B cell (primary cell): ENCODE measurements at regions not wholly inside any gene's neighbourhood (a gene's known extent, or its start where the extent isn't known, plus 50 kb on each side); places are given as distances from the start of the nearest gene placed in this dataset.
"Not testable (repeated sequence)": the region's sequence is repeated elsewhere in the genome, so short reads cannot be mapped to it uniquely, and the experiment has no call there.

Experiments
- ATAC-seq: fragments of 200-7000 bp; cut with Tn5 transposase; one replicate; pipeline ENCODE4 v1.10.0; 2021; ENCODE audit warnings: low read depth, mild to moderate bottlenecking, moderate number of reproducible peaks, moderate library complexity
- CTCF ChIA-PET: fragments of 350-600 bp; sonication (Branson Sonifier 250); formaldehyde crosslinking; loops from one replicate; lab custom pipeline; 2021; ENCODE audit warnings: antibody characterized with exemption, inconsistent platforms; lab: Charles Lee
- POLR2A ChIA-PET: fragments of 350-600 bp; sonication (Branson Sonifier 250); formaldehyde crosslinking; loops from one replicate; lab custom pipeline; 2021; ENCODE audit warnings: antibody characterized with exemption; lab: Charles Lee
- DNase-seq: peaks from one replicate; pipeline ENCODE4 v3.0.0; 2013
- H2AFZ ChIP-seq: 2 replicates; pipeline ENCODE4 v1.6.1; 2012; ENCODE audit warnings: mild to moderate bottlenecking, low read depth, low read length; ENCODE audit not compliant: insufficient read depth, poor library complexity, severe bottlenecking
- H3K27ac ChIP-seq, 2 donors: 1 replicate in 1 of 2; 2 replicates in 1 of 2; pipeline ENCODE4 v1.5.1; 2012 to 2013; ENCODE audit warnings: low read length in 2 of 2, mild to moderate bottlenecking in 2 of 2, moderate library complexity in 1 of 2
- H3K27me3 ChIP-seq, 4 experiments: fragments of 200-600 bp in 1 of 4; sonication (generic) in 1 of 4; replicated peaks in 1 of 4; 1 replicate in 2 of 4; 2 replicates in 2 of 4; pipeline versions ENCODE4 v1.6.1 to v1.7.0; 2013 to 2016; ENCODE audit warnings: low read length in 3 of 4, mild to moderate bottlenecking in 2 of 4, mixed read lengths in 1 of 4, moderate library complexity in 1 of 4; ENCODE audit not compliant: insufficient read depth in 4 of 4, control insufficient read depth in 3 of 4; ENCODE audit errors: control extremely low read depth in 1 of 4
- H3K36me3 ChIP-seq, 2 experiments: replicated peaks in 1 of 2; 1 replicate in 1 of 2; 2 replicates in 1 of 2; pipeline versions ENCODE4 v1.6.1 to v1.7.1; 2013; ENCODE audit warnings: low read length in 1 of 2; ENCODE audit not compliant: insufficient read depth in 2 of 2, control insufficient read depth in 1 of 2; ENCODE audit errors: control extremely low read depth in 1 of 2, extremely low read depth in 1 of 2
- H3K4me1 ChIP-seq, 2 donors: fragments of 200-600 bp in 1 of 2; sonication (generic) in 1 of 2; 1 replicate in 1 of 2; 2 replicates in 1 of 2; pipeline versions ENCODE4 v1.5.1 to v1.6.1; 2013 to 2017; ENCODE audit warnings: low read length in 2 of 2; ENCODE audit not compliant: control insufficient read depth in 2 of 2, insufficient read depth in 2 of 2
- H3K4me2 ChIP-seq: replicated peaks from 2 replicates; pipeline ENCODE3; 2012; ENCODE audit warnings: mild to moderate bottlenecking, low read depth, low read length; ENCODE audit not compliant: poor library complexity, severe bottlenecking
- H3K4me3 ChIP-seq, 5 experiments: fragments of 200-600 bp in 1 of 5; sonication (generic) in 1 of 5; 1 replicate in 3 of 5; 2 replicates in 2 of 5; pipeline versions ENCODE4 v1.5.1 to v1.7.0; 2011 to 2016; ENCODE audit warnings: low read length in 4 of 5, mild to moderate bottlenecking in 4 of 5, low read depth in 2 of 5, control low read depth in 1 of 5, moderate library complexity in 1 of 5; ENCODE audit not compliant: insufficient read depth in 1 of 5; ENCODE audit errors: control extremely low read depth in 1 of 5, extremely low read depth in 1 of 5
- H3K79me2 ChIP-seq: fragments of 200-600 bp; sonication (generic); one replicate; pipeline ENCODE4 v1.6.0; 2016; ENCODE audit warnings: low read length; ENCODE audit not compliant: control insufficient read depth, insufficient read depth
- H3K9ac ChIP-seq: fragments of 200-600 bp; sonication (generic); 2 replicates; pipeline ENCODE4 v1.6.1; 2017; ENCODE audit warnings: mild to moderate bottlenecking, low read length, moderate library complexity
- H3K9me3 ChIP-seq, 3 donors: one replicate each; pipeline versions ENCODE4 v1.6.1 to v1.7.1; 2013; ENCODE audit warnings: low read length in 2 of 3; ENCODE audit not compliant: control insufficient read depth in 2 of 3, insufficient read depth in 1 of 3; ENCODE audit errors: control extremely low read depth in 1 of 3
- H4K20me1 ChIP-seq: 2 replicates; pipeline ENCODE4 v1.6.0; 2012; ENCODE audit warnings: mild to moderate bottlenecking, low read length; ENCODE audit not compliant: insufficient read depth, control insufficient read depth, poor library complexity, severe bottlenecking
- H3K27ac Mint-ChIP-seq: one replicate; pipeline ENCODE4 v1.8.0; 2021; ENCODE audit warnings: mixed read lengths
- H3K27me3 Mint-ChIP-seq: one replicate; pipeline ENCODE4 v1.8.0; 2021; ENCODE audit warnings: mixed read lengths
- H3K4me1 Mint-ChIP-seq: one replicate; pipeline ENCODE4 v1.8.0; 2021; ENCODE audit warnings: mixed read lengths
- H3K4me3 Mint-ChIP-seq: one replicate; pipeline ENCODE4 v1.8.0; 2021; ENCODE audit warnings: mixed read lengths
- H3K9me3 Mint-ChIP-seq: one replicate; pipeline ENCODE4 v1.8.0; 2022; ENCODE audit warnings: mixed read lengths; ENCODE audit not compliant: insufficient read depth
- CTCF ChIP-seq: fragments of 200-600 bp; IDR thresholded peaks from one replicate; pipeline ENCODE4 v1.8.0; 2022; ENCODE audit warnings: antibody characterized with exemption, mild to moderate bottlenecking
- EZH2 ChIP-seq: IDR thresholded peaks from 2 replicates; pipeline ENCODE4 v1.6.1; 2012; ENCODE audit warnings: borderline replicate concordance, low read depth, mild to moderate bottlenecking, moderate library complexity, low read length; ENCODE audit not compliant: insufficient read depth, poor library complexity, severe bottlenecking
- WGBS: methylation state at CpG from one replicate; pipeline ENCODE4 v1.1.5; 2013; ENCODE audit warnings: missing lambda C conversion rate; ENCODE audit not compliant: insufficient coverage; 5-methylcytosine and 5-hydroxymethylcytosine counted together
- intact Hi-C: fragments of 100-400 bp; cut with micrococcal nuclease; formaldehyde crosslinking; loops from one replicate; pipeline ENCODE4 v1.10.0; 2022

GRCh38 chr18:65607161-65607560 is 143.7 kb upstream of the CDH7 start:
- H3K27me3 Mint-ChIP-seq = no peaks in the 10 kb centered on the region
- WGBS = 100% methylated on average over 1 of the region's 3 CpGs
- no peak overlapping the region for H3K27ac Mint-ChIP-seq
- intact Hi-C loops = no loop called here
- no peak overlapping the region for H3K4me3 ChIP-seq
- no peaks in the 10 kb centered on the region for H3K4me1 ChIP-seq
- ATAC-seq = no peak
- TF ChIP-seq CTCF = no peak
- no peak for TF ChIP-seq EZH2
- H3K27ac ChIP-seq = no peak overlapping the region
- H3K9me3 ChIP-seq = peaks cover 0 to 2% (median 0%) of the 10 kb centered on the region in 3 donors
- ChIA-PET CTCF (no interaction called here), POLR2A (no interaction called here)
- peaks cover 2% of the 10 kb centered on the region for H3K9me3 Mint-ChIP-seq
- H4K20me1 ChIP-seq = no peaks in the 10 kb centered on the region
- no peak overlapping the region for H3K4me2 ChIP-seq
- H3K36me3 ChIP-seq = no peaks in the 10 kb centered on the region
- H3K4me1 Mint-ChIP-seq = no peaks in the 10 kb centered on the region
- no peak overlapping the region for H3K4me3 Mint-ChIP-seq
- H3K9ac ChIP-seq = no peak overlapping the region
- no peak for DNase-seq
- H2AFZ ChIP-seq = no peak overlapping the region
- H3K27me3 ChIP-seq = no peaks in the 10 kb centered on the region
- H3K79me2 ChIP-seq = no peaks in the 10 kb centered on the region

DNA sequence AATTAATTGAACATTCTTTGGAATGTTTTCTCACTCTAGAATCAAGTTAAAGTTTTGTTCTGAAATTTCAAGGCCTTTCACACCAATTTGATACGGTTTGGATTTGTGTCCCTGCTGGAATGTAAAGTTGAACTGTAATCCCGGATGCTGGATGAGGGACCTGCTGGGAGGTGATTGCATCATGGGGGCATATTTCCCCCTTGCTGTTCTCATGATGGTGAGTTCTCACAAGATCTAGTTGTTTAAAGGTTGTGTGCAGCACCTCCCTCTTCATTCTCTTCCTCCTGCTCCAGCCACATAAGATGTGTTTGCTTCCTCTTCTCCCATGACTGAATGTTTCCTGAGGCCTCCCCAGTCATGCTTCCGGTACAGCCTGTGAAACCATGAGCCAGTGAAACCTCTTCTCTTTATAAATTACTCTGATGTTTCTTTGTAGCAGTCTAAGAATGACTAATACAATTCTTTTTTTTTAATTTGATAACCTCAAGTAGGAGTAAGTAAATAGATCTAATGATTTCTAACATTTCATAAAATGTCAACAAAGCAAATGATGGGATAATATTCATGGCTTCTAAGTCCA is 144.2 kb upstream of the CDH7 start:
- H3K9me3 ChIP-seq = peaks cover 0 to 2% (median 0%) of the 10 kb centered on the region in 3 donors
- no peak overlapping the region for H3K27ac Mint-ChIP-seq
- H3K79me2 ChIP-seq = no peaks in the 10 kb centered on the region
- no peak for TF ChIP-seq CTCF
- TF ChIP-seq EZH2 = no peak
- WGBS = 90% methylated on average over 2 of the region's 3 CpGs
- no peak overlapping the region for H3K9ac ChIP-seq
- no peak overlapping the region for H3K4me2 ChIP-seq
- ChIA-PET CTCF (no interaction called here), POLR2A (no interaction called here)
- H3K4me1 Mint-ChIP-seq = no peaks in the 10 kb centered on the region
- intact Hi-C loops = no loop called here
- no peak overlapping the region for H3K4me3 Mint-ChIP-seq
- no peaks in the 10 kb centered on the region for H3K36me3 ChIP-seq
- DNase-seq (no peak), ATAC-seq (no peak)
- H3K4me1 ChIP-seq = no peaks in the 10 kb centered on the region
- H3K9me3 Mint-ChIP-seq = peaks cover 2% of the 10 kb centered on the region
- H4K20me1 ChIP-seq = no peaks in the 10 kb centered on the region
- H3K27me3 ChIP-seq = no peaks in the 10 kb centered on the region
- H3K27me3 Mint-ChIP-seq = no peaks in the 10 kb centered on the region
- H3K4me3 ChIP-seq = no peak overlapping the region
- H3K27ac ChIP-seq = no peak overlapping the region
- H2AFZ ChIP-seq = no peak overlapping the region

DNA sequence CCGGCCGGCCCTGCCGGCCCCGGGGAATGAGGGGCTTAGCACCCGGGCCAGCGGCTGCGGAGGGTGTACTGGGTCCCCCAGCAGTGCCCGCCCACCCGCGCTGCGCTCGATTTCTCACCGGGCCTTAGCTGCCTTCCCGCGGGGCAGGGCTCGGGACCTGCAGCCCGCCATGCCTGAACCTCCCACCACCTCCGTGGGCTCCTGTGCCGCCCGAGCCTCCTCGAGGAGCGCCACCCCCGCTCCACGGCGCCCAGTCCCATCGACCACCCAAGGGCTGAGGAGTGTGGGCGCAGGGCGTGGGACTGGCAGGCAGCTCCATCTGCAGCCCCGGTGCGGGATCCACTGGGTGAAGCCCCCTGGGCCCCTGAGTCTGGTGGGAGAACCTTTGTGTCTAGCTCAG is 145.5 kb upstream of the CDH7 start:
- H2AFZ ChIP-seq, H3K4me3 ChIP-seq, H3K9me3 Mint-ChIP-seq, H3K27ac Mint-ChIP-seq, H3K36me3 ChIP-seq, H3K4me1 ChIP-seq, intact Hi-C loops, H3K27ac ChIP-seq, H3K79me2 ChIP-seq, H4K20me1 ChIP-seq, H3K4me3 Mint-ChIP-seq, ATAC-seq, H3K4me2 ChIP-seq, CTCF ChIA-PET, H3K4me1 Mint-ChIP-seq, H3K27me3 Mint-ChIP-seq, H3K9ac ChIP-seq, H3K27me3 ChIP-seq, H3K9me3 ChIP-seq, POLR2A ChIA-PET, DNase-seq: not testable (repeated sequence)
- WGBS = 97% methylated on average over 17 of the region's 30 CpGs
